H1 (cell line): ENCODE measurements at regions not wholly inside any gene's neighbourhood (a gene's known extent, or its start where the extent isn't known, plus 50 kb on each side); places are given as distances from the start of the nearest gene placed in this dataset.
"Not testable (repeated sequence)": the region's sequence is repeated elsewhere in the genome, so short reads cannot be mapped to it uniquely, and the experiment has no call there.

ENCODE experiments used
- CTCF ChIP-seq, 3 experiments: IDR thresholded peaks; 1 replicate in 2 of 3; 2 replicates in 1 of 3; pipeline versions ENCODE4 v1.5.1 to v1.6.1; 2011; ENCODE audit warnings: low read length in 3 of 3, mild to moderate bottlenecking in 3 of 3, inconsistent platforms in 2 of 3, low read depth in 1 of 3, moderate library complexity in 1 of 3; ENCODE audit not compliant: insufficient read depth in 1 of 3; ENCODE audit errors: control extremely low read depth in 1 of 3
- GABPA ChIP-seq: IDR thresholded peaks from 2 replicates; pipeline ENCODE4 v1.6.1; 2011; ENCODE audit warnings: mild to moderate bottlenecking, low read length, moderate library complexity, borderline replicate concordance; ENCODE audit not compliant: insufficient read depth
- HDAC2 ChIP-seq, 2 experiments: fragments of 300-600 bp in 1 of 2; sonication (generic) in 1 of 2; IDR thresholded peaks; 2 replicates each; pipeline ENCODE4 v1.6.1; 2011 to 2012; ENCODE audit warnings: low read depth in 2 of 2, low read length in 2 of 2, mild to moderate bottlenecking in 2 of 2, moderate library complexity in 2 of 2, borderline replicate concordance in 1 of 2, inconsistent platforms in 1 of 2
- HDAC6 ChIP-seq: IDR thresholded peaks from one replicate; pipeline ENCODE4 v1.7.1; 2012; ENCODE audit warnings: low read depth, mild to moderate bottlenecking, inconsistent platforms, low read length, moderate library complexity
- POLR2A ChIP-seq, 2 experiments: IDR thresholded peaks; 1 replicate in 1 of 2; 2 replicates in 1 of 2; pipeline ENCODE4 v1.6.1; 2011; ENCODE audit warnings: low read depth in 2 of 2, low read length in 2 of 2, mild to moderate bottlenecking in 2 of 2; ENCODE audit errors: control extremely low read depth in 1 of 2
- RBBP5 ChIP-seq: IDR thresholded peaks from 2 replicates; pipeline ENCODE4 v1.7.1; 2012; ENCODE audit warnings: low read depth, mild to moderate bottlenecking, inconsistent platforms, low read length, moderate library complexity, borderline replicate concordance
- SIRT6 ChIP-seq: IDR thresholded peaks from one replicate; pipeline ENCODE4 v1.7.1; 2012; ENCODE audit warnings: low read length, inconsistent platforms
- SIX5 ChIP-seq: IDR thresholded peaks from 2 replicates; pipeline ENCODE4 v1.6.1; 2011; ENCODE audit warnings: mild to moderate bottlenecking, low read depth, low read length
- SP1 ChIP-seq: IDR thresholded peaks from 2 replicates; pipeline ENCODE4 v1.6.1; 2011; ENCODE audit warnings: low read depth, low read length
- TBP ChIP-seq: IDR thresholded peaks from 2 replicates; pipeline ENCODE4 v1.6.1; 2011; ENCODE audit warnings: low read depth, low read length, improper control_type of control experiment

- TF ChIP-seq GABPA; TBP; POLR2A (IDR thresholded peaks at IDR 0.05; ENCODE audit: control extremely low read depth in 1 of 2, low read depth in 2 of 2, low read length in 2 of 2); HDAC6; SIX5; CTCF (IDR thresholded peaks at IDR 0.05; ENCODE audit: control extremely low read depth in 1 of 3, insufficient read depth in 1 of 3, low read depth in 1 of 3, low read length in 3 of 3); RBBP5; HDAC2 (IDR thresholded peaks at IDR 0.05; ENCODE audit: borderline replicate concordance in 1 of 2, low read depth in 2 of 2, low read length in 2 of 2); SP1; SIRT6: not testable (repeated sequence)
These were observed 293.0 kb upstream of the ZNF337 start for GRCh38 chr20:25989686-25990085.
